GM12878 (cell line): ENCODE measurements at regions not wholly inside any gene's neighbourhood (a gene's known extent, or its start where the extent isn't known, plus 50 kb on each side); places are given as distances from the start of the nearest gene placed in this dataset.

Experiments used
- ATAC-seq: fragments of 200-7000 bp; cut with Tn5 transposase; 3 replicates; pipeline ENCODE4 v1.9.1; 2020; ENCODE audit warnings: mild to moderate bottlenecking, moderate library complexity
- BruUV-seq: library from RNA; stranded (reverse); fragments of 400-500 nt; replicated peaks from 2 replicates; lab custom pipeline; 2021; lab: Mats Ljungman, UMichigan
- CTCF ChIA-PET: fragments of 300-600 bp; sonication (Branson Sonifier 250); formaldehyde crosslinking; extraction: SDS; loops from one replicate; lab custom pipeline; 2021; ENCODE audit warnings: inconsistent platforms; lab: Yijun Ruan, JAX
- POLR2A ChIA-PET: fragments of 350-600 bp; formaldehyde crosslinking; extraction: SDS; loops from one replicate; lab custom pipeline; 2021; ENCODE audit warnings: inconsistent platforms; lab: Charles Lee
- RAD21 ChIA-PET: fragments of 300-600 bp; sonication (Branson Sonifier 250); formaldehyde crosslinking; loops from one replicate; lab custom pipeline; 2023; ENCODE audit warnings: antibody characterized with exemption; ENCODE audit not compliant: unreplicated experiment; lab: Charles Lee
- SMC1A ChIA-PET: fragments of 300-600 bp; sonication (Branson Sonifier 250); formaldehyde crosslinking; loops from one replicate; lab custom pipeline; 2023; ENCODE audit not compliant: unreplicated experiment, uncharacterized antibody; lab: Charles Lee
- DNase-seq: peaks from one replicate; pipeline ENCODE4 v3.0.0-alpha.2; 2011; ENCODE audit warnings: low read depth, low spot score
- FAIRE-seq: peaks from 3 replicates; lab custom pipeline; 2011; peaks lifted over from hg19 to GRCh38; lab: Jason Lieb, UNC
- H2AFZ ChIP-seq: 2 replicates; pipeline ENCODE4 v1.6.0; 2011; ENCODE audit warnings: low read depth, low read length, control low read depth; ENCODE audit not compliant: control insufficient read depth
- H3K27ac ChIP-seq: 2 replicates; pipeline ENCODE4 v1.5.1; 2011; ENCODE audit warnings: control low read depth; ENCODE audit not compliant: control insufficient read depth, insufficient read depth
- H3K27me3 ChIP-seq, 2 experiments: replicated peaks in 1 of 2; 2 replicates each; pipeline versions ENCODE4 v1.6.0 to v1.6.1; 2011; ENCODE audit warnings: low read length in 1 of 2; ENCODE audit not compliant: control insufficient read depth in 2 of 2, insufficient read depth in 2 of 2
- H3K36me3 ChIP-seq, 2 experiments: 2 replicates each; pipeline ENCODE4 v1.5.1; 2011; ENCODE audit warnings: low read length in 1 of 2; ENCODE audit not compliant: control insufficient read depth in 2 of 2, insufficient read depth in 2 of 2
- H3K4me1 ChIP-seq: 2 replicates; pipeline ENCODE4 v1.6.1; 2011; ENCODE audit warnings: mild to moderate bottlenecking, low read length, moderate library complexity, mixed read lengths; ENCODE audit not compliant: control insufficient read depth, insufficient read depth
- H3K4me2 ChIP-seq: 2 replicates; pipeline ENCODE4 v1.6.0; 2011; ENCODE audit warnings: control low read depth; ENCODE audit not compliant: control insufficient read depth, insufficient read depth
- H3K4me3 ChIP-seq: fragments of 200-600 bp; sonication (generic); 2 replicates; pipeline ENCODE4 v1.5.1; 2016
- H3K79me2 ChIP-seq: 2 replicates; pipeline ENCODE4 v1.6.0; 2011; ENCODE audit warnings: low read length; ENCODE audit not compliant: control insufficient read depth, insufficient read depth
- H3K9ac ChIP-seq: 2 replicates; pipeline ENCODE4 v1.8.0; 2011; ENCODE audit warnings: low read length, control low read depth, mixed read lengths; ENCODE audit not compliant: control insufficient read depth, insufficient read depth
- H3K9me3 ChIP-seq: replicated peaks from 3 replicates; pipeline ENCODE4 v1.5.1; 2011; ENCODE audit warnings: mild to moderate bottlenecking, low read length; ENCODE audit not compliant: control insufficient read depth, insufficient read depth
- H4K20me1 ChIP-seq: 2 replicates; pipeline ENCODE4 v1.6.0; 2011; ENCODE audit not compliant: control insufficient read depth, insufficient read depth
- BMI1 ChIP-seq: fragments of 450-650 bp; IDR thresholded peaks from 2 replicates; pipeline ENCODE4 v1.6.1; 2016; ENCODE audit warnings: mild to moderate bottlenecking, moderate library complexity, borderline replicate concordance
- EED ChIP-seq: sonication (generic); IDR thresholded peaks from 2 replicates; pipeline ENCODE4 v1.6.1; 2016; ENCODE audit warnings: antibody characterized with exemption, low read depth
- HDAC6 ChIP-seq: fragments of 200-600 bp; sonication (generic); IDR thresholded peaks from one replicate; pipeline ENCODE4 v1.8.0; 2017; ENCODE audit warnings: antibody characterized with exemption; ENCODE audit not compliant: unreplicated experiment
- PAX5 ChIP-seq: IDR thresholded peaks from 2 replicates; pipeline ENCODE4 v1.6.1; 2011; ENCODE audit warnings: low read depth, low read length, borderline replicate concordance
- RB1 ChIP-seq: fragments of 450-650 bp; formaldehyde crosslinking; IDR thresholded peaks from 2 replicates; pipeline ENCODE4 v1.6.1; 2017; ENCODE audit warnings: mild to moderate bottlenecking, borderline replicate concordance
- WGBS: methylation state at CpG from one replicate; pipeline ENCODE4 v1.1.6; 2016; ENCODE audit warnings: low lambda C conversion rate; ENCODE audit not compliant: insufficient replicate concordance, insufficient coverage; ENCODE audit errors: missing lambda C conversion rate; 5-methylcytosine and 5-hydroxymethylcytosine counted together
- in situ Hi-C: fragments of 300-500 bp; cut with MboI; formaldehyde crosslinking; loops from 9 replicates; pipeline ENCODE4 v1.14.3; 2018; ENCODE audit warnings: mixed read lengths
- intact Hi-C: fragments of 100-400 bp; cut with micrococcal nuclease; formaldehyde crosslinking; loops from one replicate; pipeline ENCODE4 v1.14.2; 2022; ENCODE audit not compliant: unreplicated experiment
- TF ChIP-seq, protein P1 (sequence below): fragments of 450-650 bp; IDR thresholded peaks from 2 replicates; pipeline ENCODE4 v1.6.1; 2014; ENCODE audit warnings: mild to moderate bottlenecking
- TF ChIP-seq, protein P2 (sequence below): fragments of 450-650 bp; IDR thresholded peaks from 2 replicates; pipeline ENCODE4 v1.6.1; 2017; ENCODE audit warnings: mild to moderate bottlenecking, low read depth, inconsistent platforms; ENCODE audit not compliant: poor library complexity, severe bottlenecking
- TF ChIP-seq, protein P3 (sequence below): fragments of 150-350 bp; IDR thresholded peaks from 2 replicates; pipeline ENCODE4 v1.6.1; 2014; ENCODE audit warnings: mild to moderate bottlenecking, low read depth, low read length
- TF ChIP-seq, protein P4 (sequence below): fragments of 450-650 bp; IDR thresholded peaks from 2 replicates; pipeline ENCODE4 v1.6.1; 2017; ENCODE audit warnings: antibody characterized with exemption, mild to moderate bottlenecking, moderate library complexity
- TF ChIP-seq, protein P5 (sequence below): IDR thresholded peaks from 2 replicates; pipeline ENCODE4 v1.6.1; 2011; ENCODE audit warnings: borderline replicate concordance, low read depth, mild to moderate bottlenecking, moderate library complexity, mixed read lengths, low read length; ENCODE audit not compliant: insufficient read depth; ENCODE audit errors: extremely low read length

DNA sequence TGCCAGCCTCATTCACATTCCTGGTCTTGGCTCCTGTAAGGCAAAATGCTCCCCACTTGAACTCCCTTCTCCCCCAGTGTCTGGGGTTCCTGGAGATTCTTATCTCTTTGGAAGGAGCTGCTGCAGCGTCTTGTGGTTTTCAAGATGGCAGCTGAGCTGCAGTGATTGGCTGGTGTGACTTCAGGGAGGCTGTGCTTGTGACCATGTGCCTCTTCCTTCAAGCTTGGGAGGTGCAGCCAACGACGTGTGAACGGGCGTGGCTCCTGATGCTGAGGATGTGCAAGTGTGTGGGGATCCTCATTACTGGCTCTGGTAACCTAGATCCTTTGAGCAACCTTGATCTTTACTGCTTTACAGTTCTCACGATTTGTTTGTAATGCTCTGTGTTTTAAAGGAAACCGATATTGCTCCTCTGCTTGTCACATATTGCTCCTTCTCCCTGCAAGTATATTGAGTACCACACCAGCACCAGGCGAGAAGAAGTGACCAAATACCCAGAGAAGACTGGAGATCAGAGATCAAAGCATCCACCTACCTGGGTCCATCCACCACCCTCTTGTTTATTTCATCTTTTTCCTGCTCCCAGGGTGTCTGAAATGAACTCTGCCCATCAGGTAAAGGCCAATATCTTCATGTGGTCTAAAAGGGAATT lies 208.5 kb downstream of the FGF9 start (continued):
- TF ChIP-seq, protein P1, sequence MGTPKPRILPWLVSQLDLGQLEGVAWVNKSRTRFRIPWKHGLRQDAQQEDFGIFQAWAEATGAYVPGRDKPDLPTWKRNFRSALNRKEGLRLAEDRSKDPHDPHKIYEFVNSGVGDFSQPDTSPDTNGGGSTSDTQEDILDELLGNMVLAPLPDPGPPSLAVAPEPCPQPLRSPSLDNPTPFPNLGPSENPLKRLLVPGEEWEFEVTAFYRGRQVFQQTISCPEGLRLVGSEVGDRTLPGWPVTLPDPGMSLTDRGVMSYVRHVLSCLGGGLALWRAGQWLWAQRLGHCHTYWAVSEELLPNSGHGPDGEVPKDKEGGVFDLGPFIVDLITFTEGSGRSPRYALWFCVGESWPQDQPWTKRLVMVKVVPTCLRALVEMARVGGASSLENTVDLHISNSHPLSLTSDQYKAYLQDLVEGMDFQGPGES, result no peak
- TF ChIP-seq BMI1 (no peak), EED (no peak), RB1 (no peak)
- TF ChIP-seq, protein P2, sequence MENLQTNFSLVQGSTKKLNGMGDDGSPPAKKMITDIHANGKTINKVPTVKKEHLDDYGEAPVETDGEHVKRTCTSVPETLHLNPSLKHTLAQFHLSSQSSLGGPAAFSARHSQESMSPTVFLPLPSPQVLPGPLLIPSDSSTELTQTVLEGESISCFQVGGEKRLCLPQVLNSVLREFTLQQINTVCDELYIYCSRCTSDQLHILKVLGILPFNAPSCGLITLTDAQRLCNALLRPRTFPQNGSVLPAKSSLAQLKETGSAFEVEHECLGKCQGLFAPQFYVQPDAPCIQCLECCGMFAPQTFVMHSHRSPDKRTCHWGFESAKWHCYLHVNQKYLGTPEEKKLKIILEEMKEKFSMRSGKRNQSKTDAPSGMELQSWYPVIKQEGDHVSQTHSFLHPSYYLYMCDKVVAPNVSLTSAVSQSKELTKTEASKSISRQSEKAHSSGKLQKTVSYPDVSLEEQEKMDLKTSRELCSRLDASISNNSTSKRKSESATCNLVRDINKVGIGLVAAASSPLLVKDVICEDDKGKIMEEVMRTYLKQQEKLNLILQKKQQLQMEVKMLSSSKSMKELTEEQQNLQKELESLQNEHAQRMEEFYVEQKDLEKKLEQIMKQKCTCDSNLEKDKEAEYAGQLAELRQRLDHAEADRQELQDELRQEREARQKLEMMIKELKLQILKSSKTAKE, result no peak
- TF ChIP-seq, protein P3, sequence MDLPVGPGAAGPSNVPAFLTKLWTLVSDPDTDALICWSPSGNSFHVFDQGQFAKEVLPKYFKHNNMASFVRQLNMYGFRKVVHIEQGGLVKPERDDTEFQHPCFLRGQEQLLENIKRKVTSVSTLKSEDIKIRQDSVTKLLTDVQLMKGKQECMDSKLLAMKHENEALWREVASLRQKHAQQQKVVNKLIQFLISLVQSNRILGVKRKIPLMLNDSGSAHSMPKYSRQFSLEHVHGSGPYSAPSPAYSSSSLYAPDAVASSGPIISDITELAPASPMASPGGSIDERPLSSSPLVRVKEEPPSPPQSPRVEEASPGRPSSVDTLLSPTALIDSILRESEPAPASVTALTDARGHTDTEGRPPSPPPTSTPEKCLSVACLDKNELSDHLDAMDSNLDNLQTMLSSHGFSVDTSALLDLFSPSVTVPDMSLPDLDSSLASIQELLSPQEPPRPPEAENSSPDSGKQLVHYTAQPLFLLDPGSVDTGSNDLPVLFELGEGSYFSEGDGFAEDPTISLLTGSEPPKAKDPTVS, result no peak

DNA sequence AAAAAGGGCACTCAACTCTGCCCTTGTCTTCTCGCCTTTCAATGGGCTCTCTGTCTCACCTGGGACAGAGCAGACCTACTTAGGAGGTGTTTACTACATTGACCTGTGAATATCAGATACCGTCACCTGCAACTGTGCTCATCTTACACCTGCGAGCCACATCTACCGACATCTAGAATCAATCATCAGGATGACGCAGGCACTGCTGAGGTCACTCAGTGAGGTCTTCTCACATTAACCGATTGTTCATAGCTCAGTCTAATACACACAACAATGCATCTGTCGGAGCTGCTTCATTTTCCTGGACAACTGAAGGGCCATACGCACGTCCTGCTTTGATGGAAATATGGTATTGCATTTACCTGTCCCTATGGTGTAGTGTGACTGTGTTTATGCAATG lies 211.9 kb downstream of the FGF9 start:
- TF ChIP-seq HDAC6 (no peak), PAX5 (no peak)
- TF ChIP-seq, protein P4, sequence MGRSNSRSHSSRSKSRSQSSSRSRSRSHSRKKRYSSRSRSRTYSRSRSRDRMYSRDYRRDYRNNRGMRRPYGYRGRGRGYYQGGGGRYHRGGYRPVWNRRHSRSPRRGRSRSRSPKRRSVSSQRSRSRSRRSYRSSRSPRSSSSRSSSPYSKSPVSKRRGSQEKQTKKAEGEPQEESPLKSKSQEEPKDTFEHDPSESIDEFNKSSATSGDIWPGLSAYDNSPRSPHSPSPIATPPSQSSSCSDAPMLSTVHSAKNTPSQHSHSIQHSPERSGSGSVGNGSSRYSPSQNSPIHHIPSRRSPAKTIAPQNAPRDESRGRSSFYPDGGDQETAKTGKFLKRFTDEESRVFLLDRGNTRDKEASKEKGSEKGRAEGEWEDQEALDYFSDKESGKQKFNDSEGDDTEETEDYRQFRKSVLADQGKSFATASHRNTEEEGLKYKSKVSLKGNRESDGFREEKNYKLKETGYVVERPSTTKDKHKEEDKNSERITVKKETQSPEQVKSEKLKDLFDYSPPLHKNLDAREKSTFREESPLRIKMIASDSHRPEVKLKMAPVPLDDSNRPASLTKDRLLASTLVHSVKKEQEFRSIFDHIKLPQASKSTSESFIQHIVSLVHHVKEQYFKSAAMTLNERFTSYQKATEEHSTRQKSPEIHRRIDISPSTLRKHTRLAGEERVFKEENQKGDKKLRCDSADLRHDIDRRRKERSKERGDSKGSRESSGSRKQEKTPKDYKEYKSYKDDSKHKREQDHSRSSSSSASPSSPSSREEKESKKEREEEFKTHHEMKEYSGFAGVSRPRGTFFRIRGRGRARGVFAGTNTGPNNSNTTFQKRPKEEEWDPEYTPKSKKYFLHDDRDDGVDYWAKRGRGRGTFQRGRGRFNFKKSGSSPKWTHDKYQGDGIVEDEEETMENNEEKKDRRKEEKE, result no peak
- TF ChIP-seq, protein P5, sequence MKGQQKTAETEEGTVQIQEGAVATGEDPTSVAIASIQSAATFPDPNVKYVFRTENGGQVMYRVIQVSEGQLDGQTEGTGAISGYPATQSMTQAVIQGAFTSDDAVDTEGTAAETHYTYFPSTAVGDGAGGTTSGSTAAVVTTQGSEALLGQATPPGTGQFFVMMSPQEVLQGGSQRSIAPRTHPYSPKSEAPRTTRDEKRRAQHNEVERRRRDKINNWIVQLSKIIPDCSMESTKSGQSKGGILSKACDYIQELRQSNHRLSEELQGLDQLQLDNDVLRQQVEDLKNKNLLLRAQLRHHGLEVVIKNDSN, result no peak
- Histone ChIP-seq H3K27me3 (no peaks in the 10 kb centered on the region), H3K27ac (no peak overlapping the region), H2AFZ (no peak overlapping the region), H3K4me3 (no peak overlapping the region), H3K4me2 (no peak overlapping the region), H3K36me3 (no peaks in the 10 kb centered on the region), H4K20me1 (no peaks in the 10 kb centered on the region), H3K9me3 (no peaks in the 10 kb centered on the region; the same call in 2 of the 3 replicates), H3K4me1 (no peaks in the 10 kb centered on the region), H3K79me2 (no peaks in the 10 kb centered on the region), H3K9ac (no peak overlapping the region)
- CTCF ChIA-PET, result no interaction called here
- POLR2A ChIA-PET, result interaction anchor here (0.6 kb wide), 1 partner anchor 596 kb away, joined by 3 read pairs; no protein-coding TSS in a partner anchor
- 38% methylated on average over 9 of the region's 9 CpGs for WGBS
- no peak for DNase-seq
- RAD21 ChIA-PET, result no interaction called here
- FAIRE-seq, result no peak
- intact Hi-C loops, result no loop called here
- in situ Hi-C loops, result no loop called here
- BruUV-seq, result no TSS peak
- ATAC-seq, result no peak
- SMC1A ChIA-PET, result no interaction called here
